Adrenal gland (tissue), 9 donors: ENCODE measurements at regions not wholly inside any gene's neighbourhood (a gene's known extent, or its start where the extent isn't known, plus 50 kb on each side); places are given as distances from the start of the nearest gene placed in this dataset.

Experiments used
- DNase-seq, 7 donors: peaks; one replicate each; pipeline ENCODE4 v3.0.0-alpha.2; 2019 to 2020
- H3K27ac ChIP-seq, 5 donors: fragments of 200-600 bp; sonication (generic) in 4 of 5; 1 replicate in 3 of 5; 2 replicates in 2 of 5; pipeline versions ENCODE4 v1.5.1 to v1.8.0; 2016 to 2020; ENCODE audit warnings: mild to moderate bottlenecking in 1 of 5
- H3K27me3 ChIP-seq: fragments of 200-600 bp; 2 replicates; pipeline ENCODE4 v1.8.0; 2021
- H3K36me3 ChIP-seq, 2 donors: fragments of 200-600 bp; replicated peaks in 1 of 2; 1 replicate in 1 of 2; 2 replicates in 1 of 2; pipeline versions ENCODE4 v1.5.1 to v1.8.0; 2018 to 2022
- H3K4me1 ChIP-seq, 2 donors: fragments of 200-600 bp; replicated peaks in 1 of 2; 1 replicate in 1 of 2; 2 replicates in 1 of 2; pipeline versions ENCODE4 v1.5.1 to v1.8.0; 2018 to 2021
- H3K4me3 ChIP-seq, 4 donors: fragments of 200-600 bp; sonication (generic) in 3 of 4; one replicate each; pipeline ENCODE4 v1.5.1; 2016 to 2018
- H3K9me3 ChIP-seq, 3 donors: fragments of 200-600 bp; sonication (generic) in 1 of 3; replicated peaks in 1 of 3; 1 replicate in 2 of 3; 2 replicates in 1 of 3; pipeline versions ENCODE4 v1.5.1 to v1.8.0; 2016 to 2021
- POLR2A ChIP-seq, 2 donors: fragments of 450-650 bp; IDR thresholded peaks; one replicate each; pipeline ENCODE4 v1.6.1; 2017; ENCODE audit warnings: antibody characterized with exemption in 2 of 2, mild to moderate bottlenecking in 2 of 2, moderate library complexity in 1 of 2
- WGBS, 4 donors: extraction: QIAGEN DNeasy Blood & Tissue Kit in 2 of 4; methylation state at CpG; one replicate each; pipeline versions ENCODE4 v1.1.5 to v1.1.7; 2013 to 2017; 5-methylcytosine and 5-hydroxymethylcytosine counted together
- intact Hi-C, 2 donors: fragments of 100-400 bp; cut with DNase I; formaldehyde crosslinking; loops; one replicate each; pipeline versions ENCODE4 v1.14.1 to v1.15.0; 2022 to 2023
- TF ChIP-seq, protein P1 (sequence below), 6 experiments: fragments of 450-650 bp in 4 of 6; fragments of 200-600 bp in 2 of 6; sonication (generic) in 1 of 6; IDR thresholded peaks; 1 replicate in 5 of 6; 2 replicates in 1 of 6; pipeline versions ENCODE4 v1.5.1 to v1.8.0; 2016 to 2021; ENCODE audit warnings: antibody characterized with exemption in 6 of 6, mild to moderate bottlenecking in 2 of 6, moderate library complexity in 1 of 6
- donor health status: healthy with polysubstance abuse.
- donor health status: Bipolar disorder and iron deficiency.
- donor health status: DM: yes; HTN: yes; CAD: no.
- donor health status: DM: no; HTN: no; CAD: no.
- donor health status: DM: no; HTN: no; CAD: no.

DNA sequence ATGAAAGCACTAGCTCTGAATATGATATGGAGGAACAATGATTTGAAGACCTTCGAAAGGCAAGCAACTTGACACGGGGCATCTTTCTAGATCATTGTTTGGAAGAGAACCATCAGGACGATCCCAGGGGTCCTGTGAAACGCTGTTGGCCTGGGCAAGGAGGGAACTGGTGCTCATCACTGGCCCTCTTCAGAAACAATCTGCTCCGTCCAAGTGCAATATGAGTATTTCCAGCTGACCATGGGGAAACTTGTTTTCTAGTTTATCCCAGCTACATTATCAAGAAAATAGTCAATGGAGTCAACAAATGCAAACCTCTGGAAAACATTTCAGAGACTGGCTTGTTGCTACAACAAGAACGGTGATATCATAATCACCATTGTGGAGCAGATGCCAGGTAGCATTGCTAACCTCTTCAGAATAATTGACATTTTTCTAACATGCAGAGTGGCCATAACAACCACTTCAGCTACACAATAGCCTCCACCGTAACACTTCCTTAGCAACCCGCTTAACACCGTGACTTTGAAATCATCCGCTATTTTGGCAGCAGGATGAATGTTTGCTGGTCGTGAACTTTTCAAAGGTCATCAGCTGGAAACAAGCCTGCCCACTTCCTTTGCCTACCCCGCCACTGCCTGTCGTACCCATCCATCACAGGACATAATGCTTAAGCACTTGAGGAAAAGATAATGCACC, 112.0 kb upstream of the PDE10A start:
- H3K27ac ChIP-seq, result no peak overlapping the region
- H3K4me1 ChIP-seq, result no peaks in the 10 kb centered on the region
- intact Hi-C loops, result no loop called here
- WGBS, 4 donors, result 48 to 55% (median 50%) methylated on average over 13 of the region's 13 CpGs
- H3K27me3 ChIP-seq, result no peaks in the 10 kb centered on the region
- no peaks in the 10 kb centered on the region for H3K9me3 ChIP-seq
- no peak for TF ChIP-seq POLR2A (IDR thresholded peaks at IDR 0.05)
- TF ChIP-seq, protein P1, sequence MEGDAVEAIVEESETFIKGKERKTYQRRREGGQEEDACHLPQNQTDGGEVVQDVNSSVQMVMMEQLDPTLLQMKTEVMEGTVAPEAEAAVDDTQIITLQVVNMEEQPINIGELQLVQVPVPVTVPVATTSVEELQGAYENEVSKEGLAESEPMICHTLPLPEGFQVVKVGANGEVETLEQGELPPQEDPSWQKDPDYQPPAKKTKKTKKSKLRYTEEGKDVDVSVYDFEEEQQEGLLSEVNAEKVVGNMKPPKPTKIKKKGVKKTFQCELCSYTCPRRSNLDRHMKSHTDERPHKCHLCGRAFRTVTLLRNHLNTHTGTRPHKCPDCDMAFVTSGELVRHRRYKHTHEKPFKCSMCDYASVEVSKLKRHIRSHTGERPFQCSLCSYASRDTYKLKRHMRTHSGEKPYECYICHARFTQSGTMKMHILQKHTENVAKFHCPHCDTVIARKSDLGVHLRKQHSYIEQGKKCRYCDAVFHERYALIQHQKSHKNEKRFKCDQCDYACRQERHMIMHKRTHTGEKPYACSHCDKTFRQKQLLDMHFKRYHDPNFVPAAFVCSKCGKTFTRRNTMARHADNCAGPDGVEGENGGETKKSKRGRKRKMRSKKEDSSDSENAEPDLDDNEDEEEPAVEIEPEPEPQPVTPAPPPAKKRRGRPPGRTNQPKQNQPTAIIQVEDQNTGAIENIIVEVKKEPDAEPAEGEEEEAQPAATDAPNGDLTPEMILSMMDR (IDR thresholded peaks at IDR 0.05), result no peak
- H3K36me3 ChIP-seq, result no peaks in the 10 kb centered on the region
- H3K4me3 ChIP-seq, result no peak overlapping the region
- peak in 4 of 7 donors; percentile 13 to 62 (median 22) for DNase-seq

DNA sequence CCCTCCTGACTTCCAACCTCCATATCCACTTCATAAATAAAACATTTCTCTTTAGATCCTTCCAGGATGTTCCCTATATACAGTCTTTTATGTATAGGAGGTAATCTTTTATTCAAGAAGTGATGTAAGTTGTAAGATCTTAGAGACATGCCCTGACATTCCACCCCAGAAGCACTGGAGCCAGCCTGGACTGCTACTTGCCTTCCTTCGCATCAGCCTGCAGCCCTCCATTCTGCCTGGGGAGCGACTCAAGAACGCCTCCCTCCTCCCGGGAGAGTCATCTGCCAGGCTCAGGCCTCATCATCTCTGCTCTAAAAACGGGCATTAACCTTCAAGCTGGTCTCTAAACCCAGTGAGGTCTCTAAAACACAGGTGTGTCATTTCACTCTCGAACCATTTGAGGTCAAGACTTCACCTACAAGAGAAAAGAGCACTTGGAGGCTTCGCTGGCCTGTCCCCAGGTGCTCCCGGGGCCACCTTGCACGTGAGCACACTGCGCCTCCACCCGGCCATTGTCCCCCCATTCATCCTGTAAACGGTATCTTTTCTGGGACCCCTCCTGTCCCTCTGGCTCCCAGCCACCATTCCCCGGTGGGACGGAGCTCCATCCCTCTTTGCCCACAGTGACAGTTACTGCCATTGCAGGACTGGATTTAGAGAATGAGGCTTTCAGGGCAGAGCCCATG, 107.5 kb upstream of the PDE10A start:
- no peak for TF ChIP-seq POLR2A (IDR thresholded peaks at IDR 0.05)
- TF ChIP-seq, protein P1 (IDR thresholded peaks at IDR 0.05), result no peak
- no peaks in the 10 kb centered on the region for H3K4me1 ChIP-seq
- 85 to 88% (median 88%) methylated on average over 13 to 14 of the region's 14 CpGs for WGBS, 4 donors
- no peak overlapping the region for H3K27ac ChIP-seq
- no peak overlapping the region for H3K4me3 ChIP-seq
- intact Hi-C loops, result no loop called here
- H3K36me3 ChIP-seq, result no peaks in the 10 kb centered on the region
- no peak for DNase-seq
- no peaks in the 10 kb centered on the region for H3K9me3 ChIP-seq
- no peaks in the 10 kb centered on the region for H3K27me3 ChIP-seq

DNA sequence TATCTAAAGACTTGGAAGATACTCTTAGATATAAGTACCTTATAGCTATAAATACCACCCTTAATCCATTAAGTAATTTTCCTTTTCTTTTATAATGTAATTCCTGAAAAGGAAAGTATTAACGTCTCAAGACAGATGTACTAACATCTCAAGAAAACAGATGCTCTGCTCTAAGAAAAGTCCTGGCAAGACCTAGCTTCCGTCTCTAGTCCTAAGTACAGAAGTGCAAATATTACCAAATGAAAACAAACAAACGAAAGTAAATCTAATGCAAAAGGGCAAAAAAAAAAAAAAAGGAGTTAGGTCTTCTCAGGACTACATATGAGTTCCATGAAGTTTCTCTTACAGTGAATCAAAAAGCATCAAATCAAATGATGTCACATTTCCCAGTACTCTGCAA, 106.8 kb upstream of the PDE10A start:
- Histone ChIP-seq H3K27ac (no peak overlapping the region), H3K4me1 (no peaks in the 10 kb centered on the region), H3K27me3 (no peaks in the 10 kb centered on the region), H3K4me3 (no peak overlapping the region), H3K9me3 (no peaks in the 10 kb centered on the region), H3K36me3 (no peaks in the 10 kb centered on the region)
- DNase-seq, result no peak
- intact Hi-C loops, result no loop called here
- TF ChIP-seq POLR2A (IDR thresholded peaks at IDR 0.05), result no peak
- TF ChIP-seq, protein P1 (IDR thresholded peaks at IDR 0.05), result no peak
- WGBS, 4 donors, result 65 to 83% (median 78%) methylated on average over 3 of the region's 3 CpGs

DNA sequence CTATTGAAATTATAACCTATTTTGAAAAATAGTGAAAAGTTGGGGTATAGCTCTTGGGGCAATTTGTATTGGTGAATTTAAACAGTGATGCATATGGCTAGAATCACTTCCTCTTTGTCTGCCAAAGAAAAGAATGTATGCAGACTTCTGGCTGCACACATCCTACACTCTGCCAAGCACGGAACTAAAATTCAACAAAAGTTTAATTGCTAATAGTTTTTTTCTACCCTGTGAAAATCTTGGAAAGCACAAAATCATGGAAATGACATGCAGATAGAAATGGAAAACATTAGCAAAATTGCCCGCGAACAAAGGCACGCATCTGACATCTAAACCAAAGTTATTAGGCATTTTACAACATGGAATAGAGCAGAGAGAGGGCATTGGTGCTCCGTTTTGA, 106.4 kb upstream of the PDE10A start:
- H3K4me1 ChIP-seq, result no peaks in the 10 kb centered on the region
- no peak for DNase-seq
- no peaks in the 10 kb centered on the region for H3K36me3 ChIP-seq
- no peak overlapping the region for H3K4me3 ChIP-seq
- WGBS, 4 donors, result 71 to 86% (median 76%) methylated on average over 5 of the region's 5 CpGs
- no peak for TF ChIP-seq POLR2A (IDR thresholded peaks at IDR 0.05)
- H3K9me3 ChIP-seq, result no peaks in the 10 kb centered on the region
- H3K27me3 ChIP-seq, result no peaks in the 10 kb centered on the region
- intact Hi-C loops, result no loop called here
- no peak overlapping the region for H3K27ac ChIP-seq
